ENCODE measurements at regions not wholly inside any gene's neighbourhood (a gene's known extent, or its start where the extent isn't known, plus 50 kb on each side); places are given as distances from the start of the nearest gene placed in this dataset.

DNA sequence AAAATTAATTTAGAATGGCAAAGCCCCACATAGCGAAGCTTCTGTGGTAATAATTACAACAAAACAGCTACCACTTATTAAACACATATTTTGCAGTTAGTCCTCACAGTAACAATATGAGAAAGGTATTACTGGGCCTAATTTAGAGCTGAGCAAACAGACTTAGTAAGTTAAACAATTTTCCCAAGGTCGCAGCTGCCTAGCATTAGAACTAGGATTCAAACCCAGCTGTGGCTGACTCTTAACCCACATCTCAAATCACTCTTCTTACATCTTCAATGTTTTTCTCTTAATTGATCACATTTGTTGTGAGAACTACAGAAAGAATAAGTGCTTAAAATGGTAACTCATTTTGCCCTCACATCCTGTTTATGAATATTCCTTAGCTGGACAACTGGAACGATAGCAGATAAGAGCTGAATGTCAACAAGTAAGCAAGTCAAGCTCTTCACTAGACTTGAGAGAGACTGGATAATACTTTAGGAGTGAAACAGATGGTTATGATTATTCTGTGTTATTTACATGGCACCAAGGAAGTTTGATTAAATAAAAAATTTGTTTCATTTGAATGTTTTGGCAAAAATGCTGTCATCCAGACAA, 59.4 kb upstream of the TMEM17 start:
- DNase-seq (ENCODE audit: low read depth) = no peak

DNA sequence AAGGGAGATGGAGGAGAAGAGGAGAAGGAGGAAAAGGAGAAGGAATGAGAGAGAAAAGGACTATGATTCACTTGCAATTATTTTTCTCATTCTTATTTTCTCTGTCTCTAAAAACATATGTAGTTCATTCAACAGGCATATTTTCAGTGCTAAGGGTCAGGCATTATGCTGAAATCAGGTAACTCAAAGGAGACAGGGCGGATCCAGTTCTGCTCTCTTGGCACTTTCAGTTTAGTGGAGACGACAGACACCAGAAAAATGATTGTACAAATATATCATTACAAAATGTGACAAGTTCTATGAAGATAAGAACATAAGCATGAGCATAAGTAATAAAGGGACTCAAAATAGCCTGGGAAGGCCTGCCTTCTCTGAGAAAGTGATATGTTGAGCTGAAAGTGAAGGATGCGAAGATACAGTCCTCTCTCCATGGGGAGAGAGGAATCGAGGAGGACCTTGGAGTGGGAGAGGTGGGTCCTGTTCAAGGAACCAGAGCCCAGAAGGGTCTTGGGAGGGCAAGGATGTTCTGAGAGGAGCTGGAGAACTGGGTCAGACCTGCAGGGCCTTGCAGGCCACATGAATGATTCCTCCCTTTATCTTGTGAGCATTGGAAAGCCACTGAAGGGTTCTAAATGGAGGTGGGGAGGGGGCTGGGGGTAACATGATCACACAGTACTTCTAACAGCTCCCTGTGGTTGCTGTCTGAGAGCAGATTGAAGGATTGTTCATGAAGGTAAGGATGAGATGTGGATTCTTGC, 58.6 kb upstream of the TMEM17 start:
- DNase-seq (ENCODE audit: low read depth) = no peak

DNA sequence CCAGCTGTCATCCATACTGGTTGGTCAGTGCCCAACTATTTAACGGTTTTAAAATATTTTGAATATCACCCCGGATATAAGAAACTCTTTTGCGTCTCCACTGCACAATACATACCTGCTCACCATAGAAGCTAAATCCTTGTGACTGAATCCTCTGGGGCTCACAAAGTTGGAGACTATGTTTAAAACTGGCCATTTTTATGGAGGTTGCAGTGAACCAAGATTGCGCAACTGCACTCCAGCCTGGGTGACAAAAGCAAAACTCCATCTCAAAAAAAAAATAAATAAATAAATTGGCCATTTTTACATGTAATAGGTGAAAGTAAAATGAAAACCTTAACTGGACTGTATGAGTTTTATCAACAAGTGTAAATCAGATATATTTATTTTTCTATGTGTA, 55.6 kb upstream of the TMEM17 start:
- no peak for DNase-seq (ENCODE audit: low read depth)

DNA sequence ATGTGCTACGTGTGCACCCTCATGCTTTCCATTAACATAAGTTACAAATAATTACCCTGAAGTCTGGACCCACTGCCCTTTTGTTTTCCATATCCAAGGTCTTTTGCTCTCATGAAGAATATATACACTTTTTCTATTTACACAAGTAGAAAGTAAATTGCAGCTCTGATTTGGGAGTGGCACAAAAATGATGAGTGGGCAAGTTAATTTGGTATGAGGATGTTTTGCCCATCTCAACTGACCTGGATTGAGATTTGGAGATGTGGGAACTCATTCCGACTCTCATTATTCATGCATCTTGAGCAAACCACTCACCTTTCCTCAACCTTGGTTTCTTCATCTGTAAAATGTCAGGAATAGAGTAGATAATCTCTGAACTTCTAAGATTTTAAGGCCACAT, 53.6 kb upstream of the TMEM17 start:
- no peak for DNase-seq (ENCODE audit: low read depth)

DNA sequence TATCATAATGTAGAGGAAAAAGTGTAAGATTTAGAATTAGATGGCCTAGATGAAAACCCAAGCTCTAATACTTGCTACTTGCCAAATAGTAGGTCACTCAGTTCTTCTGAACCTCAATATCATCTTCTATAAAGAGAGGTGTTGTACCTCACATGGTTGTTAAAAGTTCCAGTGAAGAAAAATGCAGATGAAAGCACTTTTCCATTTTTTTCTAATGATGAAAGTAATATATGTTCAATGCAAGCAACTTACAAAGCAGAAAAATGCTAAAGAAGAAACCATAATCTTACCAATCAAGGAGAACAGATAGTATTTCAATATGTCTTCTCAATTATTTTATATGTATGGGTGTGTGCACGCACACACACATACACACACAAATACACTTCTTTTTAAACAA, 52.7 kb upstream of the TMEM17 start:
- DNase-seq (ENCODE audit: low read depth) = no peak

DNA sequence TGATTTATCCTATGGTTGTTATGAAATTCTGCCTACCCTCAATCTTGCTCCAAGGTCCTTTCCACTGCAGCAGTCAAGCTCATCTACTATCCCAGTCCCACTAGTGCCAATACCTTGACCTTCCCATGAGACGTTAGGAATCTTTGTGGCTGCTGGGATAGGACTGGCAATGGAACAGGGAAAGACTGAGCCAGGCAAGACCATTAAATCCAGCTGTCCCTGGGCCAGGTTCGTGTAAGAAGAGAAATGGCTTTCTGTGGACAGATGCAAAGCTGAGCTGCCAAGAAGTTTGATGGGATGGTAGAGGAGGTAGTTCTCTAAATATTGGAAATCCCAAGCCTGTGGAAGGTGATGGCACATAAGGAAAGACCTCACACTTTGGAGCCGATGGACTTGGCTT, 50.1 kb upstream of the TMEM17 start:
- no peak for DNase-seq (ENCODE audit: low read depth)

Measured in renal cortical epithelial cell (primary cell).